LNCaP clone FGC (cell line): ENCODE measurements at regions not wholly inside any gene's neighbourhood (a gene's known extent, or its start where the extent isn't known, plus 50 kb on each side); places are given as distances from the start of the nearest gene placed in this dataset.

Experiments
- DNase-seq: peaks from one replicate; pipeline ENCODE4 v3.0.0-alpha.2; 2011; ENCODE audit warnings: low read depth
- H3K4me3 ChIP-seq: 2 replicates; pipeline ENCODE4 v1.5.1; 2011; ENCODE audit warnings: mild to moderate bottlenecking, low read depth, low read length, control low read depth
- TF ChIP-seq, protein P1 (sequence below): IDR thresholded peaks from 2 replicates; pipeline ENCODE4 v1.5.1; 2012; ENCODE audit warnings: mild to moderate bottlenecking; ENCODE audit not compliant: control insufficient read depth, insufficient read depth; ENCODE audit errors: extremely low read depth

DNA sequence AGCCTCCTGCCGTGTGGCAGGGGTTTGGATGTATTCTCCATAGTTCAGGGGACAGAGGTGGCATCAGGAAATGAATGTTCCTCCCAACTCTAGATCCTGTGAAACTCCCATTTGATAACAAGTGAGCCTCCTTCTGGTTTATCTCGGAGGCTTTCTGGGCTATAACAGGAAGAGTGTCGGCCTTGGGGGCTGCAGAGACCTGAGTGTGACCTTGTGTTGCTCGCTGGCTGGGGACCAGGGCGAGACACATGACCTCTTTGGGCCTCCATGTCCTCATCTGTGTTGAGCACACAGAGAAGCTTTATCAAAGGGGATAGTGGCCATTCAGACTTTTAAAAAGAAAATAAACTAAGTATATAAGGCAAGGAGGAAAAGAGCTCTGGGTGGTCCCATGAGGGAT lies 78.0 kb upstream of the SMNDC1 start:
- TF ChIP-seq, protein P1, sequence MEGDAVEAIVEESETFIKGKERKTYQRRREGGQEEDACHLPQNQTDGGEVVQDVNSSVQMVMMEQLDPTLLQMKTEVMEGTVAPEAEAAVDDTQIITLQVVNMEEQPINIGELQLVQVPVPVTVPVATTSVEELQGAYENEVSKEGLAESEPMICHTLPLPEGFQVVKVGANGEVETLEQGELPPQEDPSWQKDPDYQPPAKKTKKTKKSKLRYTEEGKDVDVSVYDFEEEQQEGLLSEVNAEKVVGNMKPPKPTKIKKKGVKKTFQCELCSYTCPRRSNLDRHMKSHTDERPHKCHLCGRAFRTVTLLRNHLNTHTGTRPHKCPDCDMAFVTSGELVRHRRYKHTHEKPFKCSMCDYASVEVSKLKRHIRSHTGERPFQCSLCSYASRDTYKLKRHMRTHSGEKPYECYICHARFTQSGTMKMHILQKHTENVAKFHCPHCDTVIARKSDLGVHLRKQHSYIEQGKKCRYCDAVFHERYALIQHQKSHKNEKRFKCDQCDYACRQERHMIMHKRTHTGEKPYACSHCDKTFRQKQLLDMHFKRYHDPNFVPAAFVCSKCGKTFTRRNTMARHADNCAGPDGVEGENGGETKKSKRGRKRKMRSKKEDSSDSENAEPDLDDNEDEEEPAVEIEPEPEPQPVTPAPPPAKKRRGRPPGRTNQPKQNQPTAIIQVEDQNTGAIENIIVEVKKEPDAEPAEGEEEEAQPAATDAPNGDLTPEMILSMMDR: no peak

DNA sequence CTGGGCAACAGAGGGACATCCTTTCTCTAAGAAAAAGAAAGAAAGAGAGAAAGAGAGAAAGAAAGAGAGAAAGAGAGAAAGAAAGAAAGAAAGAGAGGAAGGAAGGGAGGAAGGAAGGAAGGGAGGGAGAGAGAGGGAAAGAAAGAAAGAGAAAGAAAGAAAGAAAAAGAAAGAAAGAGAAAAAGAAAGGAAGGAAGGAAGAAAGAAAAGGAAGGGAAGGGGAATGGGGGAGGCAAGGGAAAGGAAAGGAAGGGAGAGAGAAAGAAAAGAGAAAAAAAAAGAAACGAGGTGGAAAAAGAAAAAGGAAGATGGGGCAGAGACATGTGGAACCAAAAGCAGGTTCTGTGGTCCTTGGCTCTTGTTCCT lies 82.9 kb upstream of the SMNDC1 start:
- no peak for DNase-seq
- TF ChIP-seq, protein P1: no peak
- no peak overlapping the region for H3K4me3 ChIP-seq

More for the DNA sequence above, 78.0 kb upstream of the SMNDC1 start:
- DNase-seq: no peak
- no peak overlapping the region for H3K4me3 ChIP-seq

DNA sequence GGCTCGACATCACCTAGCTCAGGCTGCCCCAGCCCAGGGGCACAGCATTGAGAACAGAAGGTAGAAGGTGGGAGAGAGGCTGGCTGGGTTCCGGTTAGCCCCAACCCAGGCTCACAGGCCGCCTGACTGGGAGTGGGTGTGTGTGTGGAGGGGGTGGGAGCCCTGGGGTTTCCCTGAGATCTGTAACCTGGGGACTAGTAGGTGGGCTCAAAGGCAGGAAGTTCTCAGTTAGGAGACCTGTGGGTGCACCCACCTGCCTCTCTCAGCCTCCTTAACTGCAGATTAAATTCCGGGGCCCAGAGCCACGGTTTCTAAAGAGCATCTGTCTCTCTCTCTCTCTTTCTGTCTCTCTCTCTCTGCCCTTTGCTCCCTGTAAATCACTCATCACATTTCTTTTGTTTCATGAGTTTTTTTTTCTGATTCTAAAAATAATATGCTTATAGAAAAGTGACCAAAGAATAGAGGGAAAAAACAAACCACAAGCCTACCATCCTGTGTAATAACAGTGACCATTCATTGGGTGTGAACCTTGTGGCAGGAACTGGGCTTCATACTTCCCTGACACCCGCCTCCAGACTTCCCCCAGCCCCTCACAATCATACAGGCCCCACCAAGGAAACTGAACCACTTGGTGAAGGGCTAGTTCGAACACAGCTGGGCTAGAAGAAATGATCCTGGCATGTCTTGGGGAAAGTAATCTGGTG lies 83.4 kb upstream of the SMNDC1 start:
- no peak overlapping the region for H3K4me3 ChIP-seq
- DNase-seq: no peak
- TF ChIP-seq, protein P1: no peak

DNA sequence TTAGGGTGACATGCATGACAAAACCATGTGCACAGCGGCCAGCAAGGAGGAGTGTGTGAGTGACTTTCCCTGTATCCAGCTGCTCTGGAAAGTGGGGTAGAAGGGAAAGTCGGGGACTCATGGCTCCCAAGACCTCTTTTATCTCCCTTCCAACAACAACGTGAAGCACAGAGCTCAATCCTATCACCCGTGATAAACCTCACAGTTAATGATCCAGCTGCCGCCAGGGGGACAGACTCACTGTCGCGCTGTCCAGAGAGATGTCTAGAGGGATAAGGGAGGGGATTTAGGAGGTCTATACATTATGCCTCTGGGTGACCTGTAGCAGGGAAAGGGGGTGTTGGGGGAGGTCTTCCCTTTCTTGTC lies 84.0 kb upstream of the SMNDC1 start:
- H3K4me3 ChIP-seq: no peak overlapping the region
- DNase-seq: no peak
- TF ChIP-seq, protein P1: no peak

DNA sequence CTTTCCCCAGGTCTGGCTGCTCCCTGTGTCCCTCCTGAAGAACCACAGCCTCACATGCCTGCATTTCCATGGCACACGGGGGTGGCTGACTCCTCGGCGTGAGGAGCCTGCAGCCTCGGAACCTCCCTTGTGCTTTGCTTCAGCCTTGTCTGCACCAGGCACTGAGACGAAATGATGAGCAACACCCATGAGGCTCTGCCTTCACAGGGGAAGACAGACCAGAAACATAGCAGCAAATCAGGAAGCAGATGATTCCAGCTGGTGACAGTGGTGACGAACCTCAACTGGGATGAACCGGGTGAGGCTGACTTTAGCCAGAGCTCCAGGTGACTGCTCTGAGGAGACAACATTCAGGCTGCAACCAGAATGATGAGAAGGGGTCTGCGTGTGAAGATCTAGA lies 84.5 kb upstream of the SMNDC1 start:
- no peak for DNase-seq
- TF ChIP-seq, protein P1: no peak

DNA sequence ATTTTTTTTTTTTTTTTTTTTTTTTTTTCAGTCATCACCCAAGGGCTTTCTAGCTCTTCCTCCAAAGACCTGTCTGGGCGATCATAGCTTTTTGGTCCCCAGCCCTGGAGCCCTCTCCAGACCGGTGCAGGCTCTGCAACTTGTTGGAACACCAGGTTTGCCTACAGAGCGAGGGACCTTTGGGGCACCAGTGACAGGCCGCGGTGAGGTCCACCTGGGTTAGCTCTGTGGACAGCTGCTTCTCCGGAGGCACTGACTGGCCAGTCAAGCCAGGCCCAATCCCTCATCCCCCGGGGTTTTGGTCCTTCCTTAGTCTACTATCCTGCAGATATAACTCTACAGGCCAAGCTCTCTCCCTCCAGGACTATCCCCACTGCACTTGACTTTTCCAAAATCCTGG lies 86.8 kb upstream of the SMNDC1 start:
- TF ChIP-seq, protein P1: no peak
- DNase-seq: no peak
- no peak overlapping the region for H3K4me3 ChIP-seq

More for the DNA sequence above, 84.5 kb upstream of the SMNDC1 start:
- no peak overlapping the region for H3K4me3 ChIP-seq

DNA sequence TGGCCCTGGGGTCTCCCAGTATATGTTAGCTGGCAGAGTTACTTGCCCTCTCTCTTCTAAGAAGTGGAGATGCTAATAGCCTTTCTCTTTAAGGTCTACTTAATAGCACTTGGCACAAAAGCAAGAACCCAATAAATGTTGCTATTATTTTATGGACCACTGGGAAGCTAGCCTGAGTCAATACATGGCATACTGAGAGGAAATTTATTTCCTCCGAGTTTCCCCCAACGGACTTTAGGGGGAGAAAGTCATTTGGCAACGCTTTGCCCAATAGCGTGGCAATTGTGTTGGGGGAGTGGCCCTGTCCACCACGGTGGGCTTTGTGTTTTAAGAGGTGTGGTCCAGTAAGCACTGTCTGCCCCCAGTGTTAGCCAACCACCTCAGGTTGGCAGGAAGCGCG lies 87.4 kb upstream of the SMNDC1 start:
- TF ChIP-seq, protein P1: no peak

More for the DNA sequence above, 87.4 kb upstream of the SMNDC1 start:
- H3K4me3 ChIP-seq: no peak overlapping the region
- peak; percentile 80 for DNase-seq
